HL-60 (cell line): ENCODE measurements at regions not wholly inside any gene's neighbourhood (a gene's known extent, or its start where the extent isn't known, plus 50 kb on each side); places are given as distances from the start of the nearest gene placed in this dataset.

ENCODE experiments used
- POLR2AphosphoS5 ChIP-seq: IDR thresholded peaks from 2 replicates; pipeline ENCODE4 v1.6.1; 2012; ENCODE audit warnings: low read depth
- TF ChIP-seq, protein P1 (sequence below): IDR thresholded peaks from one replicate; pipeline ENCODE4 v1.5.1; 2011; ENCODE audit warnings: low read length, control low read depth, inconsistent platforms; ENCODE audit not compliant: insufficient read depth

DNA sequence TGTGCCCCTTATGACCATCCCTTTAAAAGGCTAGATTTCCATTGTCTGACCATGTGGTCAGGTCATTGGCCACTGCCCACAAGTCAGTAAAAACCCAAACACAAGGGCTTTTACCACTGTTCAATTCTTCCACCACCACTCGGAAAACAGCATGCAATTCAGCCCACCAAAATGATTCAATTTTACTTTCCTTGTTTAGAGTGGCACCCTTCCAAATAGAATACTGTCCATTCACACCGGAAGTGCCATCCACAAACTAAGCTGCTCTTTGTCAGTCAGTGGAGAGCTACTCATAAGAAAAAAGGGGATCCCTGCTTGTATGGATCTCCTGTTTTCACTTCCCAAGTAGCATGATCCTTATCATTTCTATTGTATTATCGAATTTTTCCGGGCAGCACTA, 350.7 kb upstream of the MBL2 start:
- TF ChIP-seq, protein P1, sequence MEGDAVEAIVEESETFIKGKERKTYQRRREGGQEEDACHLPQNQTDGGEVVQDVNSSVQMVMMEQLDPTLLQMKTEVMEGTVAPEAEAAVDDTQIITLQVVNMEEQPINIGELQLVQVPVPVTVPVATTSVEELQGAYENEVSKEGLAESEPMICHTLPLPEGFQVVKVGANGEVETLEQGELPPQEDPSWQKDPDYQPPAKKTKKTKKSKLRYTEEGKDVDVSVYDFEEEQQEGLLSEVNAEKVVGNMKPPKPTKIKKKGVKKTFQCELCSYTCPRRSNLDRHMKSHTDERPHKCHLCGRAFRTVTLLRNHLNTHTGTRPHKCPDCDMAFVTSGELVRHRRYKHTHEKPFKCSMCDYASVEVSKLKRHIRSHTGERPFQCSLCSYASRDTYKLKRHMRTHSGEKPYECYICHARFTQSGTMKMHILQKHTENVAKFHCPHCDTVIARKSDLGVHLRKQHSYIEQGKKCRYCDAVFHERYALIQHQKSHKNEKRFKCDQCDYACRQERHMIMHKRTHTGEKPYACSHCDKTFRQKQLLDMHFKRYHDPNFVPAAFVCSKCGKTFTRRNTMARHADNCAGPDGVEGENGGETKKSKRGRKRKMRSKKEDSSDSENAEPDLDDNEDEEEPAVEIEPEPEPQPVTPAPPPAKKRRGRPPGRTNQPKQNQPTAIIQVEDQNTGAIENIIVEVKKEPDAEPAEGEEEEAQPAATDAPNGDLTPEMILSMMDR, result no peak
- no peak for TF ChIP-seq POLR2AphosphoS5
